Dermis blood vessel endothelial cell (primary cell): ENCODE measurements at regions not wholly inside any gene's neighbourhood (a gene's known extent, or its start where the extent isn't known, plus 50 kb on each side); places are given as distances from the start of the nearest gene placed in this dataset.
"Not testable (repeated sequence)": the region's sequence is repeated elsewhere in the genome, so short reads cannot be mapped to it uniquely, and the experiment has no call there.

Source experiments
- DNase-seq: peaks from one replicate; pipeline ENCODE4 v3.0.0; 2010

GRCh38 chrX:152079768-152080167 is 58.6 kb downstream of the MAGEA10 start:
- DNase-seq, result no peak

GRCh38 chrX:152074163-152074562 is 64.2 kb downstream of the MAGEA10 start:
- no peak for DNase-seq

- peak; percentile 65 for DNase-seq
Measured at GRCh38 chrX:152072236-152072635, 66.1 kb downstream of the MAGEA10 start.

- no peak for DNase-seq
Measured at GRCh38 chrX:152070144-152070543, 68.2 kb downstream of the MAGEA10 start.

GRCh38 chrX:152061557-152061956 is 76.8 kb downstream of the MAGEA10 start:
- DNase-seq, result no peak

- no peak for DNase-seq
Measured at GRCh38 chrX:152061083-152061482, 77.3 kb downstream of the MAGEA10 start.

GRCh38 chrX:152050623-152051022 is 76.1 kb upstream of the GABRE start:
- not testable (repeated sequence) for DNase-seq

GRCh38 chrX:152044383-152044782 is 69.9 kb upstream of the GABRE start:
- no peak for DNase-seq

GRCh38 chrX:152038804-152039203 is 64.3 kb upstream of the GABRE start:
- DNase-seq, result no peak

GRCh38 chrX:152037183-152037582 is 62.7 kb upstream of the GABRE start:
- DNase-seq, result no peak

GRCh38 chrX:152031346-152031745 is 56.9 kb upstream of the GABRE start:
- DNase-seq, result not testable (repeated sequence)

GRCh38 chrX:152028579-152028978 is 54.1 kb upstream of the GABRE start:
- no peak for DNase-seq

- no peak for DNase-seq
Measured at GRCh38 chrX:152025656-152026440, 51.4 kb upstream of the GABRE start.

GRCh38 chrX:152024710-152025109 is 50.2 kb upstream of the GABRE start:
- DNase-seq, result no peak
